HG03039 (cell line): ENCODE measurements at regions not wholly inside any gene's neighbourhood (a gene's known extent, or its start where the extent isn't known, plus 50 kb on each side); places are given as distances from the start of the nearest gene placed in this dataset.
"Not testable (repeated sequence)": the region's sequence is repeated elsewhere in the genome, so short reads cannot be mapped to it uniquely, and the experiment has no call there.

ENCODE experiments used
- ATAC-seq: cut with Tn5 transposase; IDR thresholded peaks from one replicate; pipeline ENCODE4 v1.9.1; 2021; ENCODE audit warnings: mild to moderate bottlenecking, moderate library complexity; ENCODE audit not compliant: unreplicated experiment

DNA sequence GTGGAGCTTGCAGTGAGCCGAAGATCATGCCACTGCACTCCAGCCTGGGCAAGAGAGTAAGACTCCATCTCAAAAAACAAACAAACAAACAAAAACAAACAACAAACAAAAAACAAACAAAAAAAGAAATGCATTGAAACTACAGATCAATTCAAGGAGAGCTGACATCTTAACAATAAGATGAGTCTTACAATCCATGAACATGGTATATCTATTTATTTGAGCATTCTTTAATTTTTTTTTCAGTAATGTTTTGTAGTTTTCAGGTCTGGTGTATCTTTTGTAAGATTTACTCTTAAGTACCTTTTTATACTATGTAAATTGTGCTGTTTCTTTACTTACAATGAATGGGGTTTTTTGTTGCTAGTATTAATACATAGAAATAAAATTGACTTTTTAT lies 140.1 kb upstream of the DAPK1 start:
- no peak for ATAC-seq

DNA sequence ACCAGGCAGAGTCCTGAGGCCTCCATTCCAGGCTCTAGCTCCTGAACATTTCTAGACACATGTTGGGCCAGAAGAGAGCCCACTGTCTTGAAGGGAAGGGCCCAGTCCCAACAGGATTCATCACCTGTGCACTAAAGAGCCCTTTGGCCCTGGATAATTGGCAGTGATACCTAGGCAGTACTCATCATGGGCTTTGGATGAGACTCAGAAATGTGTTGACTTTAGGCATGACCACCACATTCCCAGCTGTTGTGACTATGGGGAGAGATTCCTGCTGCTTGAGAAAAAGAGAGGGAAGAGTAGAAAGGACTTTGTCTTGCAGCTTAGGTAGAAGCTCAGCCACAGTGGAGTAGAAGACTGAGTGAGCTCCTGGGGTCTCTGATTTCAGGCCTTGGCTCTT lies 138.4 kb upstream of the DAPK1 start:
- ATAC-seq = no peak

DNA sequence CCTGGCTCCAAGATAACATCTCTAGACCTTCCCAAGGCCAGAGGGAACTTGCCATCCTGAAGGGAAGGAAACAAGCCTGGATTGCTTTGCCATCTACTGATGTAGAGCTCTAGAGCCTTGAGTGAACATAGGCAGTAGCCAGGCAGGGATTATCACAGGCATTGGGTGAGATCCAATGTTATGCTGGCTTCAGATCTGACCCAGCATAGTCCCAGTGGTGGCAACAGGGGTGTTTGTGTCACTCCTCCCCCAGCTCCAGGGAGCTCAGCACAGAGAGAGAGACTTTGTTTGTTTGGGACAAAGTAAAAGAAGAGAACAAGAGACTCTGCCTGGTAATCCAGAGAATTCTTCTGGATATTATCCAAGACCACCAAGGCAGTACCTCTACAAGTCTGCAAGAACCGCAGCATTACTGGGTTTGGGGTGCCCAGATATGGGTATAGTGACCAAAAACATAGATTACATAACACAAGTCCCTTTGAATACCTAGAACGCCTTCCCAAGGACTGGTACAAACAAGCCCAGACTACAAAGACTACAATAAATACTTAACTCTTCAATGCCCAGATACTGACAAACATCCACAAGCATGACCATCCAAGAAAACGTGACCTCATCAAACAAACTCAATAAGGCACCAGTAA lies 137.6 kb upstream of the DAPK1 start:
- ATAC-seq = no peak

DNA sequence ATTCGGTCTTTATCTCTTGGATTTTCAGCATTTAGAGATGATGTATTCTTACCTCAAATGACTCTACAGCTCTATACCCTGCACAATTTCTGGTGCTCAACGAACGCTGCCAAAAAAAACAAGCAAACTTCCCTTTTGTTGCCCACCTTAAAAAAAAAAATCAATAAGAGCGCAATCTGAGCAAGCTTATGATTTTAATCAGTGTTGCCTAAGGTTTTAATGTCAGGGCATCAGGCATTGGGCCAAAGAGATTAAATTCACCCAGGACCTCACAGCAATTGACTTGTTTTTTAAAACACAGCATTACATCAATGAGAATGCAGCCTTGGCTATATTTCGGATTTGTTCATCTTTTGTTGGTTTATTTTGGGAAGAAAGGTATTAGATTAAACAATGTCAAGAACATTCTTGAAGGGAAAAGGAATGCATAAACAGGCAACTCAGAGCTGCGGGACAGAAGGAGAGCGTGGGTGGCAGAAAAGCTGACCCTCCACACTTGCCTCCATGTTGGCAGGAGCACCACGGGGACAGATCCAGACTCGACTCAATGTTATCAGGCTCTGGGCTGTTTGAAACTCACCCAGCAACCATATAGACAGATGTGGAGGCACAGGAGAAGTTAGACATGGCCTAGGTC lies 127.5 kb upstream of the DAPK1 start:
- ATAC-seq = no peak

DNA sequence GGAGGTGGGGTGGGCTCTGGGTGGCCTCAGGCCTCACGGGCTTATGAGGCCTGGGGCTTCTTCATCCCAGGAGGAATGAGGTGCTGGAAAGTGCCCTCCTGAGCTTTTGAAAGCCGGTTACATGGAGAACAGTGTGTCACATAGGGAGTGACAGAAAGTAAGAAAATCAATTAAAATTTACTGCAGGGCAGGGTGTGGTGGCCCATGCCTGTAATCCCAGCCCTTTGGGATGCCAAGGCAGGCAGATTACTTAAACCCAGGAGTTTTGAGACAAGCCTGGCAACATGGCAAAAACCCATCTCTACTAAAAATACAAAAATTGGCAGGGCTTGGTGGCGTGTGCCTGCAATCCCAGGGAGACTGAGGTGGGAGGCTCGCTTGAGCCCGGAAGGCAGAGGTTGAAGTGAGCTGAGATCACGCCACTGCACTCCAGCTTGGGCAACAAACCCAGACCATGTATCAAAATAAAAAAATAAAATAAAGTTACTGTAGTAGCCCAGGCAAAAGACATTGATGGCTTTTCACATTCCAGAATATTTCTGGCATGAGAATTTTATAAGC lies 125.8 kb upstream of the DAPK1 start:
- no peak for ATAC-seq

DNA sequence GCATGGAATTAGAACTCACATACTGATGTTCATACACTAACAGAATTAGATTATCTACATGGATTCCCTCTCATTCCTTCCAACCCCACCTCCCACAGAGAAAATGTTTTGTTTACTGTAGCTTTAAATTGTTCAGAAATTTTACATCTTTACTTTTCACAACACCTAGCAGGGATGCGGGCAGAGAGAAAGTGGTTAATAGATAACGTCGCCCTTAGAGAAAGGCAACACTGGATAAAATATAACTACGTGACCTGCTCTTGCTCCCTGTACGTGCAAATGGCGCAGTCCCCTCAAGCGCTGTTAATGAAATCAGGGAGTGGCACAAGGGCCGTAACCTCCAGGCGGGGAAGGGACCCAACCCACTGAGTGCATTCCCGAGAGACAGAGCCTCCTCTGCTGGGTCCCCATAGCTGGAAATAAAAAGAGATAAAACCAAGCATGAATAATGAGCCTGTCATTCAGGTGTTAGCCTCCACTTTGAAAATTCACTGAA lies 125.3 kb upstream of the DAPK1 start:
- ATAC-seq = no peak

DNA sequence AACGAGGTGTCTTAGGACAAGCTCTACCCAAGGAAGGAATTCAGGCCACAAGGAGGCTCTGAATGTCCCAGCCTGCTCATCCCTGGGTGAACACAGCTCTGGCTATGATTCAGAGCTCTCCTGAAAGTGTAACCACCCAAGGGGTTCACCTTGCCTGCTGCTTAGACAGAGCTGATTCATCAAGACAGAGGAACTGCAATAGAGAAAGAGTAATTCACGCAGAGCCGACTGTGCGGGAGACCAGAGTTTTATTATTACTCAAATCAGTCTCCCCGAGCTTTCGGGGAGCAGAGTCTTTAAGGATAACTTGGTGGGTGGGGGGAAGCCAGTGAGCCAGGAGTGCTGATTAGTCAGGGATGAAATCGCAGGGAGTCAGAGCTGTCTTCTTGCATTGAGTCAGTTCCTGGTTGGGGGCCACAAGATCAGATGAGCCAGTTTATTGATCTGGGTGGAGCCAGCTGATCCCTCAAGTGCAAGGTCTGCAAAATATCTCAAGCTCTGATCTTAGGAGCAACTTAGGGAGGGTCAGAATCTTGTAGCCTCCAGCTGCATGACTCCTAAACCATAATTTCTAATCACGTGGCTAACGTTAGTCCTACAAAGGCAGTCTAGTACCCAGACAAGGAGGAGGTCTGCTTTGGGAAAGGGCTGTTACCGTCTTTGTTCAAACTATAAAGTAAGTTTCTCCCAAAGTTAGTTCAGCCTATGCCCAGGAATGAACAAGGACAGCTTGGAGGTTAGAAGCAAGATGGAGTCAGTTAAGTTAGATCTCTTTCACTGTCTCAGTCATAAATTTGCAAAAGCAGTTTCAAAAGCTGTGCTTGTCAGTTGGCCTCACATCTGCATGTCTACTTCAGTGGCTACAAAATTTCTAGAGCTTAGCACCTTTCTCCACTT lies 123.4 kb upstream of the DAPK1 start:
- peak; percentile 72 for ATAC-seq

DNA sequence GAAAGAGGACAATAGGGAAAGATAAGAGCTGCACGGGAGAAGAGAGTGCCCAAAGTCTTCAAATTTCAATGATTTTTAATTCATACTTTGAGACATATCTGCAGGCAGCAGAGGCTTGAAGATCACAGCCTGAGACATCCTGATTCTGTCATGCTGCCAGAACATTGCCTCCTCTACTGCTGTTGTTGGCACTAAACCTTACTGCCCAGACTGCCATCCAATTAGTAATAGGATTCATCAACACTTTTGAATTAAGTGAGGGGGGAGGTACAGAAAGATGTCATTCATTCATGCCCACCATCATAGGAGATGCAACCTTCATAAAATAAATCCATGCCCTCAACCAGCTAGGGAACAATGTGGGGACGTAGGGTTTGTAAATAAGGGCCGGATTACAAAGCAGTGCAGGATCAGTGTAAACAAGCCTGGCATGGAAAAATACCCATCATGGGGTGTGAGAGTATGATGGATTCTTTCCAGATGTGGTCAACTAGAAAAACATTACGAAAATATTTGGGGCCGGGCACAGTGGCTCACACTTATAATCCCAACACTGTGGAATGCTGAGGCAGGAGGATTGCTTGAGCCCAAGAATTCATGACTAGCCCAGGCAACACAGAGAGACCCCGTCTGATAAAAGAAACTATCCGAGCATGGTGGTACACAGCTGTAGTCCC lies 122.1 kb upstream of the DAPK1 start:
- no peak for ATAC-seq

DNA sequence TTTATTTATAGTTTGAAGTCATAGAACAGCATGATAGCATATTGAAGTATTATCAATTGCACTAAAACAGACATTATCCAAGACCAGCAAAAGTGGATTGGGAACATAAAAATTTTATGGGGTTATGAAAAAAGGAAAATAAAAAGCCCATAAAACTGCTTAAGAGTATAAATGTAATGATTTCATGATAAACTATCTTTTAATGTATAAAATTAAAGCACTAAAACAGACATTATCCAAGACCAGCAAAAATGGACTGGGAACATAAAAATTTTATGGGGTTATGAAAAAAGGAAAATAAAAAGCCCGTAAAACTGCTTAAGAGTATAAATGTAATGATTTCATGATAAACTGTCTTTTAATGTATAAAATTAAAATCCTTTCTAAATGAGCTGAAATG lies 119.0 kb upstream of the DAPK1 start:
- no peak for ATAC-seq

DNA sequence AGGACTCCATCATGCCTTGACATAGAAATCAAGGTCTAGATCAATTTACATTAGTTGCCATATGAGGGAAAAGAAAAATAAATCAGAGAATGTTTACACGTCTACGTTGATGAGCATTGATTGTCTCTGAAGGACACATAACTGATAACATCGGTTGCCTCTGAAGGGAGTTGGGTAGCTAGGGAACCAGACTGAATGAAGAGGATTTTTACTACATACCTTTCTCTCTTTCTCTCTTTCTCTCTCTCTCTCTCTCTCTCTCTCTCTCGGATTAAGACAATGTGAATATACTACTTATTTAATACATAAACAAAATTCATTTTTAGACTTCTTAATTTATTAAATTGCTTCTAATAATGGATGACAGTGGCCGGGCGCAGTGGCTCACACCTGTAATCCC lies 118.4 kb upstream of the DAPK1 start:
- ATAC-seq = no peak

DNA sequence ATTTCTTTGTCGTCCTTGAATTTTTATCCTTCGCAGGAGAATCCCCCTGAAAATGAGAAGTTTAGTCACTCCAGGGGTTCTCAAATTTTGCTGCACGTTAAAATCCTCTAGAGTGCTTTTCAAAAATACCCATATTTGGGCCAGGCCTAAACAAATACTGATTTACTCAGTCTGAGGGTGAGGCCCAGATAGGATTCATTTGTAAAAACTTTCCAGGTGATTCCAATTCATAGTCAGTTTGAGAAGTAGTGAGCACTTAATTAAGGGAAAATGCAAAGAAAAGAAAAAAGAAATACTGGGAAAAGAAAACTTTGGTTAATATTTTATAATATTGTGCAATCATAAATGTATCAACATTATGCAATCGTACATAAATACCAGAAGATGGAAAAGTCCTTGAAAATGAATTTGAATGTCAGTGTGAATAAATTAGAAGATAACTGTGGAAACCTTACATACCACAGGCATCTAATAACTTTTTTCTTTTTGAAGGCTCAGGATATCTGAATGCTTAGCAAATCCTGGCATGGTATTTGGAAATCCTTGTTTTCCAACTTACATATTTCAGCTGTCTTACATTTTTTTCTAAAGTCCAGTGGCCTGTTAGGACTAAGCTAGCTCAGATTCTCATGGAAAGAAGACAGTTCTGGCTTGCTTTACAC lies 116.5 kb upstream of the DAPK1 start:
- ATAC-seq = no peak

DNA sequence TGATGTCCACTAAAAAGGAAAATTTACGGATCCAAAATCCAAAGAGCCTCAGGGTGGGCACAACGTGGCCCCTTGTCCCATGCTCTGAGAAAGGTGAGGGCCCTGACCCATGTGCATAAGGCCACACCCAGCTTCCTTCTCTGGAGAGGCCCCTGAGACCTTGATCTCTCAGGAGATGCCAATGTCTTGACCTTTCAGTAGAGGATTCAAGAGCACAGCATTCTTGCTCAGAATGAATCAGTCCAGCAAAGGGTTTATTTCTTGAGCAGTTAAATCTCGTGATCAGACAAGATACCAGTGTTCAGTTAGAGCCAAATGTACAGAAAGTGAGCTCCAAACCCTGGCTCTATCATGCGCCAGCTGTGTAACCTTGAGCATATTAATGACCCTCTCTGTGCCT lies 115.9 kb upstream of the DAPK1 start:
- no peak for ATAC-seq

DNA sequence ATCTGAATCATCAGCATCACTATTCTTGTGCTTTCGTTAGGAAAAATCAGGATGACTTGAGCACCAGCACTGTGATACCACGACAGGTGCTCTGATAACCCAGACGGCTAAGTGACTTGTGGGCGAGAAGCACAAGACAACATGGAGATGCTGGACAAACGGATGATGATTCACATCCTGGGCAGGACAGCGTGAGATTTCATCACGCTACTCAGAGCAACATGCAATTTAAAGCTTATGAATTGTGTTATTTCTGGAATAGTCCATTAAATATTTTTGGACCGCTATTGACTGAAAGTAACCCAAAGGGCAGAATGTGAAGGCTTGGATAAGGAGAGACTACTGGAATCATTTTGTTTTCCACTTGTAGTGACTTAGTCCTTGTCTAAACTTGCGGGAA lies 114.8 kb upstream of the DAPK1 start:
- ATAC-seq = no peak

DNA sequence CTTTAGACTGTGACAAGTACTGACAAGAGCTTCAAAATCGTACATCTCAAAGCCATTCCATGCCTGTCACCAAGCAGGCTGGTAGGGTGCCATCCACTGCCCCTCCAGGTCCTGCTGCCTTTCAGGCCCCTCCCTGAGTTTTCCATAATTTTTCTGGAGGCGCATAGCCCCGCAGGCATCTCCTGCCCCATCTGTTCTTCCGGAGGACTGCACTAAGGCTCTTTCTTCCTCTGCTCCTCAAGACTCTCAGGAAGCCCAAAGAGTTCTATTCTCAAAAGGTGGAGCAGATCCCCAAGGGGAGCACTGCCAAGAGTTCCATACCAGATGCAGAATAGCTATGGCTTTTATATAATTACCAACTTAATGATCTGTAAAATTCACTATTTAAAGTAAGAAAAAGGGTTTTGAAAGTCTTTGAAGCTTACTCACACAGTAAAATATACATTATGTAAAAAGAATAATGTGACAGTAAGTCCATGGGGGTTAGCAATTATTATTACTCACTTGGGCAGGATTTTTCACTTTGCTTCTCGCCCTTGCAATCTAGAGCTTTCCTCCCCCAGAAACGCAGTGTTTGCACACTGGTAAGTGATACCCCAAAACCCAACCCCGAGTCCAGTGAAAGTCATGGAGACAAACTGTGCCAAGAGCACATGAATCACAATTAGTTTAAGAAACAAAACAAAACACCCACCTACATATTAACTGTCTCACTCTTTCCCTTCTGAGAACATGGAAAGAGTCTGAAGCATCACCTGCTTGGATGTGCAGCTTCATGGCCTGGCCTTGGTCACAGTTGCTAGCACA lies 114.1 kb upstream of the DAPK1 start:
- ATAC-seq = no peak

DNA sequence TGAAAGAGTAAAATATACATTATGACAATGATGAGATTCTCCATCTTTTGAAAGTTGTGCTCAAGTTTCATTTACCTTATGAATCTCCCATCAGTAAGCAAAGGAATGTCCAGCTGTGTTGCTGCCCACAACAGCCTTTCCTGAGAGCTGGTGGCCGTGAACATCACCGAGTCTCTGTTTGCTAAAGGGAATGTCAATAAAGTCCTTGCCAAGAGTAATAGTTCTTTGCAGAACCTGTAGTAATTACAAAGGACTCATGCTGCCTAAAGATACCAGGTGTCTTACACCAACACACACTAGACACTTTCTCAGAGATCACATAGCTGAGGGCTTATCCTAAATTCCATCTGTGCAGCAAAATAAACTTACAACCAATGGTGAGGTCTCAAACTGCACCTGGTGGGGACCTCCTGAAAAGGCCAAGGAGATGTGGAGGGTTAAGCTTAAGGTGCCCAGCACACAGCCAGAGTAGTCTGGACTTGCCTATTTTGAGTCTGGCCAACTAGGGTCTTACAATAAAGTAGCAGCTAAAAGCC lies 111.1 kb upstream of the DAPK1 start:
- no peak for ATAC-seq

DNA sequence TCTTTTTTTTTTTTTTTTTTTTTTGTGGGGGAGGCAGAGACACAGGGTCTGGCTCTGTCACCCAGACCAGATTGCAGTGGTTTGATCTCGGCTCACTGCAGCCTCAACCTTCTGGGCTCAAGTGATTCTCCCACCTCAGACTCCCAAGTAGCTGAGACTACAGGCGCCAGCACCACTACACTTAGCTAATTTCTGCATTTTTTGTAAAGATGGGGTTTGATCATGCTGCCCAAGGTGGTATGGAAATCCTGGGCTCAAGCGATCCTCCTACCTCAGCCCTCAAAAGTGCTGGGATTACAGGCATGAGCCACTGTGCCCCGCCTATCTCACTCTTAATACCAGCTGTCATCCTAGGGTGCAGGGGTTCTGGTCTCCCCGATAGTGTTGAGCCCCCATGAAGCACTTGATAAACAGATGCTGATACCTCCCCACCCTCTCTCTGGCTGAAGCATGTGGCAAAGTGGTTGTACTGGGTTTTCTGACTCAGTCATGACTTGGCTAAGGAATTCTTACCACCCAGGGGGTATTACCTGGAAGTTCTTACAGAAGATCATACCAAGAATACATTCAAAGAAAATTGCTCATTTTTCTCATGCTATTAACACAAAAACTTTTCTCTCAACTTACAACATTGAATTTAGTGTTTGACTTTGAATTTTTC lies 110.2 kb upstream of the DAPK1 start:
- ATAC-seq = no peak

DNA sequence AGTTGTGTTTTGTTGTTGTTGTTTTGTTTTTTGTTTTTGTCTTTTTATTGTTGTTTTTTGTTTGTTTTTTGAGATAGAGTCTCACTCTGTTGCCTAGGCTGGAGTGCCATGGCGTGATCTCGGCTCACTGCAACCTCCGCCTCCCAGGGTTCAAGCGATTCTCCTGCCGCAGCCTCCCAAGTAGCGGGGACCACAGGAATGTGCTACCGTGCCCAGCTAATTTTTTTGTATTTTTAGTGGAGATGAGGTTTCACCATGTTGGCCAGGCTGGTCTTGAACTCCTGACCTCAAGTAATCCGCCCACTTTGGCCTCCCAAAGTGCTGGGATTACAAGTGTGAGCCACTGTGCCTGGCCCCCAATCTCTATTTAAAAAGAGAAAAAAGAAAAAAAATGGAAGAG lies 109.0 kb upstream of the DAPK1 start:
- not testable (repeated sequence) for ATAC-seq

DNA sequence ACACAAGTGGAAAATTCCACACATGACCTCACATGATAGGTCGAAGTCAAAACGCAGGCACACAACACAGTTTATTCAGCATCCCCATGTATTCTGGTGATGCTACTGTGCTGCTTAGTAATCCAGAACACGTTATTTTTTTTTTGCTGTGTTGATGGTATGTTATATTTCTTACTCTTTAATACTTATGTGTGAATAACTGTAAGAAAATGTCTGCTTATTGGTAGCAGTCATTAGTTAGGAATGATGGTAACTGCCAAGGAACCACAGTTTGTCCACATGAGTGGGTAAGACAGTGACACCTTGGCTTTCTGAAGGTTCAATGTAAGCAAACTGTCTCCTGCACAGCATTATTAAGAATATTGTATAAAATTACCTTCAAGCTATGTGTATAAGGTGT lies 107.7 kb upstream of the DAPK1 start:
- ATAC-seq = no peak

DNA sequence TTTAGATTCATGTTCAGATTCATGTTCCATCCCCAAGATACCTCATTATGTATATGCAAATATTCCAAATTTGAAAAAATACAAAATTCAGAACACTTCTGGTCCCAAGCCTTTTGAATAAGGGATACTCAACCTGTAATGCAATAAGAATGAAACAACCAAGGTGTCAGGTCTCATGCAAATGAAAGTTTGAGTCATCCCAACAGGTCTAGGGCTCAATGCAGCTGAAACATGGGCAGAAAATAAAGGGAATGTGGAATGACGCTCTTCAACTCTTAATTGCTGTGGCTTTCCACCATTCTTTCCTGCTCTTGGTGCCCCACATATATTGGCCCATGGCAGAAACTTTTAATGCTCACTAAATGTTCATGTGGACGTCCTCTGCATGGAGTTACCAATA lies 107.3 kb upstream of the DAPK1 start:
- no peak for ATAC-seq
